ENCODE measurements at regions not wholly inside any gene's neighbourhood (a gene's known extent, or its start where the extent isn't known, plus 50 kb on each side); places are given as distances from the start of the nearest gene placed in this dataset.

DNA sequence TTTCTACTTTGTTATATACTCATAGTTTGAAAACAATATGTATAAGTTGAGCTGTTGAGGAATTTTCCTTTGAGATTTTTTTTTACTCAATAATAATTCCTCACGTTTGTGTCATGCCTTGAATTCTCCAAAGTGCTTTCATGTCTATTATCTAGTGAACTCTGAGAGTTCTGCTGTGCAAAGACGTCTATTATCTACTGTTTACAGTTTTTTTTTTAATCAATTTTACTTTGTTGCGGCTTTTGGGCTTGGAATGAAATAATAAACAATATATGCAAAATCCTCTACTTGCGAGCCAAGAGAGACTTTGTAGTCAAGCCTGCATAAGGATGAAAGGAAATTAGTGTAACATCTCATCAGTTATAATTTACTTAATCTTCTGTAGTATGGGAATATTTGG, 107.2 kb upstream of the FRMD6 start:
- intact Hi-C loops (cut with micrococcal nuclease; ENCODE audit: unreplicated experiment), result no loop called here
- ChIA-PET POLR2A (ENCODE audit: low non-redundant PET) (no interaction called here), CTCF (no interaction called here)
- no peak overlapping the region for H3K27ac ChIP-seq (ENCODE audit: low read depth, low read length, poor library complexity, severe bottlenecking)
- H3K9me3 ChIP-seq (ENCODE audit: low read depth, low read length, poor library complexity, severe bottlenecking), result no peaks in the 10 kb centered on the region
- TF ChIP-seq EZH2 (IDR thresholded peaks at IDR 0.05; ENCODE audit: borderline replicate concordance, low read depth, low read length, poor library complexity, severe bottlenecking) (no peak), CTCF (conservative IDR thresholded peaks at IDR 0.05; ENCODE audit: low read depth, low read length) (no peak)
- no peak overlapping the region for H3K4me3 ChIP-seq (ENCODE audit: low read depth, low read length, poor library complexity, severe bottlenecking)
- no peaks in the 10 kb centered on the region for H3K27me3 ChIP-seq (replicated peaks; ENCODE audit: insufficient read depth, low read depth, low read length, poor library complexity)
- H3K36me3 ChIP-seq (ENCODE audit: insufficient read depth, low read length, poor library complexity, severe bottlenecking), result no peaks in the 10 kb centered on the region
- no TSS peak for BruUV-seq (replicated peaks)
- DNase-seq (ENCODE audit: low spot score), result no peak
- H3K4me1 ChIP-seq (ENCODE audit: insufficient read depth, low read length, poor library complexity, severe bottlenecking), result peaks cover 8% of the 10 kb centered on the region

GRCh38 chr14:51544901-51545300, 106.8 kb upstream of the FRMD6 start:
- POLR2A ChIA-PET (ENCODE audit: low non-redundant PET), result no interaction called here
- no peak for DNase-seq (ENCODE audit: low spot score)
- H3K27ac ChIP-seq (ENCODE audit: low read depth, low read length, poor library complexity, severe bottlenecking), result no peak overlapping the region
- CTCF ChIA-PET, result no interaction called here
- BruUV-seq (replicated peaks), result no TSS peak
- TF ChIP-seq EZH2 (IDR thresholded peaks at IDR 0.05; ENCODE audit: borderline replicate concordance, low read depth, low read length, poor library complexity, severe bottlenecking), result no peak
- TF ChIP-seq CTCF (conservative IDR thresholded peaks at IDR 0.05; ENCODE audit: low read depth, low read length), result no peak
- intact Hi-C loops (cut with micrococcal nuclease; ENCODE audit: unreplicated experiment), result no loop called here
- no peaks in the 10 kb centered on the region for H3K27me3 ChIP-seq (replicated peaks; ENCODE audit: insufficient read depth, low read depth, low read length, poor library complexity)
- no peaks in the 10 kb centered on the region for H3K9me3 ChIP-seq (ENCODE audit: low read depth, low read length, poor library complexity, severe bottlenecking)
- H3K36me3 ChIP-seq (ENCODE audit: insufficient read depth, low read length, poor library complexity, severe bottlenecking), result no peaks in the 10 kb centered on the region
- H3K4me1 ChIP-seq (ENCODE audit: insufficient read depth, low read length, poor library complexity, severe bottlenecking), result peaks cover 6% of the 10 kb centered on the region
- H3K4me3 ChIP-seq (ENCODE audit: low read depth, low read length, poor library complexity, severe bottlenecking), result no peak overlapping the region

- CTCF ChIA-PET, result no interaction called here
- H3K9me3 ChIP-seq (ENCODE audit: low read depth, low read length, poor library complexity, severe bottlenecking), result no peaks in the 10 kb centered on the region
- no TSS peak for BruUV-seq (replicated peaks)
- peaks cover under 1% of the 10 kb centered on the region for H3K4me1 ChIP-seq (ENCODE audit: insufficient read depth, low read length, poor library complexity, severe bottlenecking)
- no peaks in the 10 kb centered on the region for H3K27me3 ChIP-seq (replicated peaks; ENCODE audit: insufficient read depth, low read depth, low read length, poor library complexity)
- no peaks in the 10 kb centered on the region for H3K36me3 ChIP-seq (ENCODE audit: insufficient read depth, low read length, poor library complexity, severe bottlenecking)
- intact Hi-C loops (cut with micrococcal nuclease; ENCODE audit: unreplicated experiment), result no loop called here
- DNase-seq (ENCODE audit: low spot score), result no peak
- TF ChIP-seq CTCF (conservative IDR thresholded peaks at IDR 0.05; ENCODE audit: low read depth, low read length) (no peak), EZH2 (IDR thresholded peaks at IDR 0.05; ENCODE audit: borderline replicate concordance, low read depth, low read length, poor library complexity, severe bottlenecking) (no peak)
- POLR2A ChIA-PET (ENCODE audit: low non-redundant PET), result no interaction called here
- H3K4me3 ChIP-seq (ENCODE audit: low read depth, low read length, poor library complexity, severe bottlenecking), result no peak overlapping the region
- H3K27ac ChIP-seq (ENCODE audit: low read depth, low read length, poor library complexity, severe bottlenecking), result no peak overlapping the region
These were observed 106.3 kb upstream of the FRMD6 start for GRCh38 chr14:51545396-51545795.

Measured in A673 (cell line).